8988T (cell line): ENCODE measurements at regions not wholly inside any gene's neighbourhood (a gene's known extent, or its start where the extent isn't known, plus 50 kb on each side); places are given as distances from the start of the nearest gene placed in this dataset.
"Not testable (repeated sequence)": the region's sequence is repeated elsewhere in the genome, so short reads cannot be mapped to it uniquely, and the experiment has no call there.

ENCODE experiments used
- DNase-seq: peaks from one replicate; pipeline ENCODE4 v3.0.0; 2011

- no peak for DNase-seq
These were observed 105.4 kb upstream of the RBBP8 start for GRCh38 chr18:22827741-22828140.

GRCh38 chr18:22828171-22828570 is 105.0 kb upstream of the RBBP8 start:
- DNase-seq: no peak

GRCh38 chr18:22828583-22828982 is 104.5 kb upstream of the RBBP8 start:
- not testable (repeated sequence) for DNase-seq

- DNase-seq: no peak
These were observed 103.3 kb upstream of the RBBP8 start for GRCh38 chr18:22829781-22830180.

- no peak for DNase-seq
These were observed 102.6 kb upstream of the RBBP8 start for GRCh38 chr18:22830511-22830910.

GRCh38 chr18:22831441-22831904 is 101.7 kb upstream of the RBBP8 start:
- DNase-seq: no peak

- DNase-seq: no peak
These were observed 96.2 kb upstream of the RBBP8 start for GRCh38 chr18:22836932-22837331.

GRCh38 chr18:22838221-22838620 is 94.9 kb upstream of the RBBP8 start:
- no peak for DNase-seq

- no peak for DNase-seq
These were observed 94.4 kb upstream of the RBBP8 start for GRCh38 chr18:22838639-22839277.

- DNase-seq: no peak
These were observed 93.7 kb upstream of the RBBP8 start for GRCh38 chr18:22839340-22839821.

GRCh38 chr18:22840606-22841144 is 92.5 kb upstream of the RBBP8 start:
- no peak for DNase-seq

- DNase-seq: no peak
These were observed 91.3 kb upstream of the RBBP8 start for GRCh38 chr18:22841840-22842239.

GRCh38 chr18:22844190-22844589 is 88.9 kb upstream of the RBBP8 start:
- no peak for DNase-seq

- no peak for DNase-seq
These were observed 88.5 kb upstream of the RBBP8 start for GRCh38 chr18:22844628-22845027.

- peak; percentile 78 for DNase-seq
These were observed 86.9 kb upstream of the RBBP8 start for GRCh38 chr18:22846088-22846683.

GRCh38 chr18:22846697-22847096 is 86.4 kb upstream of the RBBP8 start:
- no peak for DNase-seq

GRCh38 chr18:22847392-22847791 is 85.7 kb upstream of the RBBP8 start:
- DNase-seq: no peak

GRCh38 chr18:22847867-22848451 is 85.2 kb upstream of the RBBP8 start:
- no peak for DNase-seq

- DNase-seq: no peak
These were observed 84.5 kb upstream of the RBBP8 start for GRCh38 chr18:22848615-22849014.

- no peak for DNase-seq
These were observed 76.3 kb upstream of the RBBP8 start for GRCh38 chr18:22856870-22857269.

- no peak for DNase-seq
These were observed 75.0 kb upstream of the RBBP8 start for GRCh38 chr18:22858121-22858520.

- DNase-seq: no peak
These were observed 72.3 kb upstream of the RBBP8 start for GRCh38 chr18:22860807-22861206.

- no peak for DNase-seq
These were observed 67.6 kb upstream of the RBBP8 start for GRCh38 chr18:22865354-22866116.
